Aorta (tissue), 5 donors: ENCODE measurements at regions not wholly inside any gene's neighbourhood (a gene's known extent, or its start where the extent isn't known, plus 50 kb on each side); places are given as distances from the start of the nearest gene placed in this dataset.

Experiments
- ATAC-seq: fragments of 200-7000 bp; cut with Tn5 transposase; one replicate; pipeline ENCODE4 v1.9.1; 2022; ENCODE audit warnings: moderate library complexity; ENCODE audit not compliant: low FRiP score
- DNase-seq, 2 donors: peaks; one replicate each; pipeline ENCODE4 v3.0.0-alpha.2; 2020
- H3K27ac ChIP-seq, 2 donors: one replicate each; pipeline ENCODE4 v1.5.1; 2013; ENCODE audit warnings: low read length in 2 of 2, mild to moderate bottlenecking in 2 of 2, moderate library complexity in 2 of 2, control low read depth in 1 of 2, inconsistent platforms in 1 of 2, low read depth in 1 of 2
- H3K27me3 ChIP-seq, 2 donors: one replicate each; pipeline ENCODE4 v1.6.1; 2013; ENCODE audit warnings: control low read depth in 1 of 2, low read length in 1 of 2, mild to moderate bottlenecking in 1 of 2, moderate library complexity in 1 of 2; ENCODE audit not compliant: insufficient read depth in 2 of 2, control insufficient read depth in 1 of 2
- H3K36me3 ChIP-seq, 2 donors: one replicate each; pipeline ENCODE4 v1.6.1; 2013; ENCODE audit warnings: control low read depth in 1 of 2, low read length in 1 of 2, mild to moderate bottlenecking in 1 of 2; ENCODE audit not compliant: insufficient read depth in 2 of 2, control insufficient read depth in 1 of 2
- H3K4me1 ChIP-seq, 2 donors: one replicate each; pipeline ENCODE4 v1.6.1; 2013; ENCODE audit warnings: low read length in 2 of 2, control low read depth in 1 of 2, mild to moderate bottlenecking in 1 of 2, moderate library complexity in 1 of 2; ENCODE audit not compliant: insufficient read depth in 2 of 2, control insufficient read depth in 1 of 2
- H3K4me3 ChIP-seq, 2 donors: one replicate each; pipeline ENCODE4 v1.5.1; 2013; ENCODE audit warnings: low read length in 2 of 2, control low read depth in 1 of 2, mild to moderate bottlenecking in 1 of 2
- H3K9me3 ChIP-seq: one replicate; pipeline ENCODE4 v1.6.1; 2013; ENCODE audit warnings: mild to moderate bottlenecking, low read length; ENCODE audit not compliant: control insufficient read depth
- WGBS, 2 donors: extraction: QIAGEN DNeasy Blood & Tissue Kit; methylation state at CpG; one replicate each; pipeline ENCODE4 v1.1.7; 2013; 5-methylcytosine and 5-hydroxymethylcytosine counted together
- intact Hi-C, 2 donors: fragments of 100-400 bp; cut with DNase I; formaldehyde crosslinking; loops; one replicate each; pipeline versions ENCODE4 v1.14.2 to v1.15.0; 2022
- donor health status: healthy with polysubstance abuse.
- donor health status: Bipolar disorder and iron deficiency.
- donor health status: DM: no; HTN: no; CAD: no.
- donor health status: DM: no; HTN: no; CAD: no.
- donor health status: DM: yes; HTN: yes; CAD: no.

GRCh38 chr6:112997421-112998085 is 650.4 kb downstream of the RFPL4B start:
- Histone ChIP-seq H3K27me3 (no peaks in the 10 kb centered on the region), H3K4me3 (no peak overlapping the region), H3K27ac (no peak overlapping the region), H3K9me3 (no peaks in the 10 kb centered on the region), H3K36me3 (no peaks in the 10 kb centered on the region), H3K4me1 (no peaks in the 10 kb centered on the region)
- no peak for DNase-seq
- no peak for ATAC-seq
- intact Hi-C loops = no loop called here
- WGBS, 2 donors = 70 to 75% methylated on average over 3 of the region's 3 CpGs

GRCh38 chr6:113004054-113004453 is 656.9 kb downstream of the RFPL4B start:
- Histone ChIP-seq H3K27ac (no peak overlapping the region), H3K9me3 (no peaks in the 10 kb centered on the region), H3K4me1 (no peaks in the 10 kb centered on the region), H3K36me3 (no peaks in the 10 kb centered on the region), H3K27me3 (peaks cover 0 to 1% of the 10 kb centered on the region in 2 donors), H3K4me3 (no peak overlapping the region)
- no peak for DNase-seq
- intact Hi-C loops = no loop called here
- 93 to 97% methylated on average over 1 of the region's 1 CpG for WGBS, 2 donors
- ATAC-seq = no peak

GRCh38 chr6:113004470-113005270 is 657.5 kb downstream of the RFPL4B start:
- H3K27ac ChIP-seq = no peak overlapping the region
- 55 to 61% methylated on average over 3 of the region's 3 CpGs for WGBS, 2 donors
- intact Hi-C loops = no loop called here

GRCh38 chr6:113006494-113006893 is 659.4 kb downstream of the RFPL4B start:
- H3K27ac ChIP-seq = no peak overlapping the region
- H3K9me3 ChIP-seq = no peaks in the 10 kb centered on the region
- no peaks in the 10 kb centered on the region for H3K36me3 ChIP-seq
- ATAC-seq (no peak), DNase-seq (no peak)
- no peaks in the 10 kb centered on the region for H3K4me1 ChIP-seq
- no peak overlapping the region for H3K4me3 ChIP-seq
- peaks cover 0 to 1% of the 10 kb centered on the region in 2 donors for H3K27me3 ChIP-seq
- WGBS, 2 donors = 90 to 91% methylated on average over 2 of the region's 2 CpGs
- intact Hi-C loops = no loop called here

More at GRCh38 chr6:113004470-113005270, 657.5 kb downstream of the RFPL4B start:
- H3K9me3 ChIP-seq = no peaks in the 10 kb centered on the region
- H3K27me3 ChIP-seq = peaks cover 0 to 1% of the 10 kb centered on the region in 2 donors
- no peak overlapping the region for H3K4me3 ChIP-seq
- no peaks in the 10 kb centered on the region for H3K4me1 ChIP-seq
- ATAC-seq = no peak
- no peak for DNase-seq
- no peaks in the 10 kb centered on the region for H3K36me3 ChIP-seq

GRCh38 chr6:113009682-113010081 is 662.6 kb downstream of the RFPL4B start:
- intact Hi-C loops = no loop called here
- 15 to 23% methylated on average over 1 of the region's 1 CpG for WGBS, 2 donors
- Histone ChIP-seq H3K4me1 (no peaks in the 10 kb centered on the region), H3K4me3 (no peak overlapping the region), H3K36me3 (no peaks in the 10 kb centered on the region), H3K9me3 (no peaks in the 10 kb centered on the region), H3K27me3 (peaks cover 0 to 1% of the 10 kb centered on the region in 2 donors), H3K27ac (no peak overlapping the region)
- no peak for DNase-seq
- no peak for ATAC-seq

GRCh38 chr6:113010196-113010989 is 663.3 kb downstream of the RFPL4B start:
- WGBS, 2 donors = 79% methylated on average over 3 of the region's 3 CpGs

GRCh38 chr6:113011389-113011788 is 664.3 kb downstream of the RFPL4B start:
- intact Hi-C loops = no loop called here
- Histone ChIP-seq H3K27me3 (peaks cover 0 to 1% of the 10 kb centered on the region in 2 donors), H3K4me1 (no peaks in the 10 kb centered on the region), H3K36me3 (no peaks in the 10 kb centered on the region), H3K9me3 (no peaks in the 10 kb centered on the region), H3K27ac (no peak overlapping the region), H3K4me3 (no peak overlapping the region)
- DNase-seq (no peak), ATAC-seq (no peak)
- WGBS, 2 donors = 0% methylated on average over 1 of the region's 1 CpG

More at GRCh38 chr6:113010196-113010989, 663.3 kb downstream of the RFPL4B start:
- H3K4me1 ChIP-seq = no peaks in the 10 kb centered on the region
- H3K36me3 ChIP-seq = no peaks in the 10 kb centered on the region
- H3K27ac ChIP-seq = no peak overlapping the region
- intact Hi-C loops = no loop called here
- DNase-seq = no peak
- H3K27me3 ChIP-seq = peaks cover 0 to 1% of the 10 kb centered on the region in 2 donors
- H3K9me3 ChIP-seq = no peaks in the 10 kb centered on the region
- ATAC-seq = no peak
- no peak overlapping the region for H3K4me3 ChIP-seq

GRCh38 chr6:113011801-113012200 is 664.7 kb downstream of the RFPL4B start:
- H3K27me3 ChIP-seq = peaks cover 0 to 1% of the 10 kb centered on the region in 2 donors
- intact Hi-C loops = no loop called here
- H3K27ac ChIP-seq = no peak overlapping the region
- DNase-seq (no peak), ATAC-seq (no peak)
- 23 to 26% methylated on average over 5 of the region's 5 CpGs for WGBS, 2 donors
- no peaks in the 10 kb centered on the region for H3K36me3 ChIP-seq
- H3K9me3 ChIP-seq = no peaks in the 10 kb centered on the region
- H3K4me1 ChIP-seq = no peaks in the 10 kb centered on the region
- H3K4me3 ChIP-seq = no peak overlapping the region
